Heart right ventricle (tissue), 16 donors: ENCODE measurements at regions not wholly inside any gene's neighbourhood (a gene's known extent, or its start where the extent isn't known, plus 50 kb on each side); places are given as distances from the start of the nearest gene placed in this dataset.

ENCODE experiments used
- ATAC-seq, 8 donors: fragments of 200-7000 bp; cut with Tn5 transposase; one replicate each; pipeline ENCODE4 v1.9.1; 2020; ENCODE audit warnings: mild to moderate bottlenecking in 8 of 8, moderate library complexity in 8 of 8, moderate number of reproducible peaks in 1 of 8
- DNase-seq, 2 donors: peaks; one replicate each; pipeline ENCODE4 v3.0.0-alpha.2; 2020
- H3K27ac ChIP-seq, 10 donors: fragments of 200-600 bp; sonication (generic) in 2 of 10; one replicate each; pipeline versions ENCODE4 v1.5.0 to v1.8.0; 2020 to 2022; ENCODE audit warnings: mild to moderate bottlenecking in 3 of 10
- H3K27me3 ChIP-seq, 7 donors: fragments of 200-600 bp; one replicate each; pipeline ENCODE4 v1.8.0; 2021 to 2022; ENCODE audit warnings: mild to moderate bottlenecking in 2 of 7
- H3K36me3 ChIP-seq, 9 donors: fragments of 200-600 bp; sonication (generic) in 1 of 9; one replicate each; pipeline versions ENCODE4 v1.5.0 to v1.8.0; 2020 to 2022; ENCODE audit warnings: mild to moderate bottlenecking in 2 of 9
- H3K4me1 ChIP-seq, 9 donors: fragments of 200-600 bp; sonication (generic) in 1 of 9; one replicate each; pipeline versions ENCODE4 v1.5.0 to v1.8.0; 2020 to 2022; ENCODE audit warnings: mild to moderate bottlenecking in 4 of 9
- H3K4me3 ChIP-seq, 10 donors: fragments of 200-600 bp; sonication (generic) in 2 of 10; one replicate each; pipeline versions ENCODE4 v1.5.0 to v1.8.0; 2020 to 2022; ENCODE audit warnings: mild to moderate bottlenecking in 7 of 10, moderate library complexity in 2 of 10
- H3K9me3 ChIP-seq, 11 donors: fragments of 200-600 bp in 10 of 11; sonication (generic) in 2 of 11; one replicate each; pipeline versions ENCODE4 v1.5.0 to v1.8.0; 2013 to 2022; ENCODE audit warnings: mild to moderate bottlenecking in 2 of 11, control low read depth in 1 of 11, moderate library complexity in 1 of 11
- CTCF ChIP-seq, 9 donors: fragments of 200-600 bp; sonication (generic) in 2 of 9; IDR thresholded peaks; one replicate each; pipeline versions ENCODE4 v1.5.0 to v1.8.0; 2021 to 2022; ENCODE audit warnings: antibody characterized with exemption in 9 of 9, mild to moderate bottlenecking in 5 of 9, moderate library complexity in 1 of 9
- WGBS, 2 donors: extraction: QIAGEN DNeasy Blood & Tissue Kit; methylation state at CpG; one replicate each; pipeline ENCODE4 v1.1.7; 2013; ENCODE audit warnings: inconsistent platforms in 1 of 2; 5-methylcytosine and 5-hydroxymethylcytosine counted together
- intact Hi-C, 10 donors: fragments of 100-400 bp; cut with DNase I; formaldehyde crosslinking; loops; one replicate each; pipeline versions ENCODE4 v1.11.1 to v1.14.2; 2022
- donor health status: Arrhythmogenic right ventricular cardiomyopathy.
- donor health status: ischemic (EF 13 %, LVEDD 7.1; RV severe dilation, severe dysfunction).
- donor health status: healthy with polysubstance abuse.
- donor health status: DM: no; HTN: yes; CAD: no.
- donor health status: DM: no; HTN: no; CAD: no.
- donor health status: ischemic (EF 25% LVEDD 6.9; RV normal size, moderate dysfunction).
- donor health status: ischemic (EF 25% LVEDD 5.7; RV mildly dilated, moderate dysfunction).
- donor health status: healthy.
- donor health status: DM: yes; HTN: yes; CAD: no.
- donor health status: Ischemic cardiomyopathy.
- donor health status: ischemic (EF 35%, LVEDD 5.7; RV mildly dilated, moderate dysfunction).
- donor health status: nonischemic (EF 11% LVEDD 7.7; RV severe dilation, severe dysfunction).
- donor health status: DM: yes; HTN: yes; CAD: no.
- donor health status: PGD.
- donor health status: ischemic (EF 29% LVEDD 5.4; RV normal size, mild dysfunction).
- donor health status: nonischemic (EF 23%, LVEDD 6.1; RV moderate dilation, normal function).

- DNase-seq (no peak), ATAC-seq (no peak)
- WGBS, 2 donors: 80 to 91% methylated on average over 8 of the region's 8 CpGs
- Histone ChIP-seq H3K4me1 (peaks cover 0 to 18% (median 5%) of the 10 kb centered on the region in 9 donors), H3K4me3 (no peak overlapping the region), H3K36me3 (no peaks in the 10 kb centered on the region), H3K27ac (no peak overlapping the region), H3K9me3 (no peaks in the 10 kb centered on the region), H3K27me3 (no peaks in the 10 kb centered on the region)
- no peak for TF ChIP-seq CTCF (IDR thresholded peaks at IDR 0.05)
- intact Hi-C loops: loop anchor here in 1 of 10 donors (10.0 kb wide), 1 partner anchor 57 kb away; no protein-coding TSS in a partner anchor
These were observed 301.8 kb downstream of the TLE1 start for GRCh38 chr9:81387360-81388106.

GRCh38 chr9:81384911-81385310 lies 304.4 kb downstream of the TLE1 start:
- Histone ChIP-seq H3K9me3 (no peaks in the 10 kb centered on the region), H3K27ac (no peak overlapping the region), H3K36me3 (no peaks in the 10 kb centered on the region), H3K27me3 (no peaks in the 10 kb centered on the region), H3K4me3 (no peak overlapping the region), H3K4me1 (peaks cover 0 to 9% (median 2%) of the 10 kb centered on the region in 9 donors)
- ATAC-seq: no peak
- no peak for TF ChIP-seq CTCF (IDR thresholded peaks at IDR 0.05)
- WGBS, 2 donors: 60 to 77% methylated on average over 3 of the region's 3 CpGs
- intact Hi-C loops: loop anchor here in 1 of 10 donors (10.0 kb wide), 1 partner anchor 60 kb away; no protein-coding TSS in a partner anchor
- DNase-seq: no peak

- TF ChIP-seq CTCF (IDR thresholded peaks at IDR 0.05): no peak
- Histone ChIP-seq H3K9me3 (no peaks in the 10 kb centered on the region), H3K27ac (no peak overlapping the region), H3K36me3 (no peaks in the 10 kb centered on the region), H3K4me3 (no peak overlapping the region), H3K4me1 (no peaks in the 10 kb centered on the region), H3K27me3 (no peaks in the 10 kb centered on the region)
- intact Hi-C loops: loop anchor here in 1 of 10 donors (10.0 kb wide), 1 partner anchor 63 kb away; no protein-coding TSS in a partner anchor
- no peak for ATAC-seq
- DNase-seq: no peak
These were observed 307.1 kb downstream of the TLE1 start for GRCh38 chr9:81382281-81382680.

- ATAC-seq (no peak), DNase-seq (no peak)
- intact Hi-C loops: loop anchor here in 1 of 10 donors (10.0 kb wide), 1 partner anchor 63 kb away; no protein-coding TSS in a partner anchor
- no peak for TF ChIP-seq CTCF (IDR thresholded peaks at IDR 0.05)
- no peaks in the 10 kb centered on the region for H3K27me3 ChIP-seq
- no peaks in the 10 kb centered on the region for H3K36me3 ChIP-seq
- H3K4me1 ChIP-seq: no peaks in the 10 kb centered on the region
- H3K9me3 ChIP-seq: no peaks in the 10 kb centered on the region
- H3K4me3 ChIP-seq: no peak overlapping the region
- no peak overlapping the region for H3K27ac ChIP-seq
- 84 to 94% methylated on average over 3 of the region's 3 CpGs for WGBS, 2 donors
These were observed 307.7 kb downstream of the TLE1 start for GRCh38 chr9:81381694-81382093.
